HEK293 (cell line): ENCODE measurements at regions not wholly inside any gene's neighbourhood (a gene's known extent, or its start where the extent isn't known, plus 50 kb on each side); places are given as distances from the start of the nearest gene placed in this dataset.

ENCODE experiments used
- CTCF ChIA-PET: fragments of 350-600 bp; formaldehyde crosslinking; extraction: SDS; loops from one replicate; lab custom pipeline; 2021; ENCODE audit warnings: antibody characterized with exemption; lab: Yijun Ruan, JAX
- POLR2A ChIA-PET: fragments of 300-600 bp; formaldehyde crosslinking; extraction: SDS; loops from one replicate; lab custom pipeline; 2020; ENCODE audit warnings: antibody characterized with exemption, inconsistent platforms; lab: Yijun Ruan, JAX
- H3K27ac ChIP-seq: fragments of 200-500 bp; sonication (Bioruptor generic); 2 replicates; pipeline ENCODE4 v1.5.1; 2014; ENCODE audit warnings: low read depth, low read length, control low read depth, inconsistent platforms; ENCODE audit errors: extremely low read depth
- H3K36me3 ChIP-seq, 2 experiments: fragments of 200-500 bp in 1 of 2; sonication (Bioruptor generic) in 1 of 2; 1 replicate in 1 of 2; 2 replicates in 1 of 2; pipeline ENCODE4 v1.5.1; 2014 to 2017; ENCODE audit warnings: inconsistent platforms in 2 of 2, low read length in 2 of 2; ENCODE audit not compliant: control insufficient read depth in 2 of 2, insufficient read depth in 1 of 2
- H3K4me1 ChIP-seq: fragments of 200-500 bp; sonication (Bioruptor generic); 2 replicates; pipeline ENCODE4 v1.5.1; 2014; ENCODE audit warnings: mild to moderate bottlenecking, low read length, inconsistent platforms; ENCODE audit not compliant: control insufficient read depth, insufficient read depth
- H3K4me3 ChIP-seq: 2 replicates; pipeline ENCODE4 v1.5.1; 2011; ENCODE audit warnings: low read depth, mild to moderate bottlenecking, control low read depth, low read length, moderate library complexity
- H3K9me3 ChIP-seq: fragments of 200-500 bp; sonication (Bioruptor generic); 2 replicates; pipeline ENCODE4 v1.5.1; 2014; ENCODE audit warnings: low read depth, low read length, inconsistent platforms; ENCODE audit not compliant: control insufficient read depth, insufficient read depth
- GLI2 ChIP-seq: fragments of 450-650 bp; formaldehyde crosslinking; IDR thresholded peaks from 2 replicates; pipeline ENCODE4; 2017; ENCODE audit warnings: missing biosample characterization, missing genetic modification characterization, low read depth, borderline replicate concordance
- PRDM1 ChIP-seq: fragments of 450-650 bp; formaldehyde crosslinking; IDR thresholded peaks from 2 replicates; pipeline ENCODE4; 2016; ENCODE audit warnings: missing biosample characterization, missing genetic modification characterization
- PRDM2 ChIP-seq: fragments of 450-650 bp; formaldehyde crosslinking; IDR thresholded peaks from 2 replicates; pipeline ENCODE4 v1.5.1; 2016; ENCODE audit warnings: missing biosample characterization, missing genetic modification characterization, borderline replicate concordance
- ZFHX2 ChIP-seq: fragments of 450-650 bp; formaldehyde crosslinking; conservative IDR thresholded peaks from 2 replicates; pipeline ENCODE4 v1.5.1; 2016; ENCODE audit warnings: missing biosample characterization, missing genetic modification characterization
- ZNF132 ChIP-seq: fragments of 450-650 bp; formaldehyde crosslinking; IDR thresholded peaks from 2 replicates; pipeline ENCODE4 v1.5.1; 2017; ENCODE audit warnings: missing biosample characterization, missing genetic modification characterization, borderline replicate concordance
- ZNF239 ChIP-seq: fragments of 450-650 bp; formaldehyde crosslinking; IDR thresholded peaks from 2 replicates; pipeline ENCODE4 v1.5.1; 2016; ENCODE audit warnings: missing biosample characterization, missing genetic modification characterization
- ZNF488 ChIP-seq: fragments of 450-650 bp; formaldehyde crosslinking; IDR thresholded peaks from 2 replicates; pipeline ENCODE4 v1.5.1; 2016; ENCODE audit warnings: missing biosample characterization, missing genetic modification characterization
- ZNF501 ChIP-seq: fragments of 450-650 bp; formaldehyde crosslinking; IDR thresholded peaks from 2 replicates; pipeline ENCODE4 v1.5.1; 2016; ENCODE audit warnings: missing biosample characterization, missing genetic modification characterization
- ZNF560 ChIP-seq: fragments of 450-650 bp; formaldehyde crosslinking; IDR thresholded peaks from 2 replicates; pipeline ENCODE4 v1.5.1; 2017; ENCODE audit warnings: missing biosample characterization, missing genetic modification characterization, borderline replicate concordance
- ZNF561 ChIP-seq: fragments of 450-650 bp; IDR thresholded peaks from 2 replicates; pipeline ENCODE4 v1.5.1; 2018; ENCODE audit warnings: missing biosample characterization, missing genetic modification characterization, borderline replicate concordance
- ZNF670 ChIP-seq: fragments of 450-650 bp; formaldehyde crosslinking; IDR thresholded peaks from 2 replicates; pipeline ENCODE4 v1.5.1; 2016; ENCODE audit warnings: missing biosample characterization, missing genetic modification characterization, low read depth
- ZSCAN18 ChIP-seq: fragments of 450-650 bp; formaldehyde crosslinking; IDR thresholded peaks from 2 replicates; pipeline ENCODE4 v1.5.1; 2016; ENCODE audit warnings: missing biosample characterization, missing genetic modification characterization
- ZSCAN30 ChIP-seq: fragments of 450-650 bp; IDR thresholded peaks from 2 replicates; pipeline ENCODE4 v1.5.1; 2018; ENCODE audit warnings: missing biosample characterization, mild to moderate bottlenecking, missing genetic modification characterization, moderate library complexity
- TF ChIP-seq, protein P1 (sequence below): fragments of 450-650 bp; formaldehyde crosslinking; IDR thresholded peaks from 2 replicates; pipeline ENCODE4 v1.5.1; 2017; ENCODE audit warnings: missing biosample characterization, missing genetic modification characterization
- TF ChIP-seq, protein P2 (sequence below): fragments of 450-650 bp; formaldehyde crosslinking; IDR thresholded peaks from 2 replicates; pipeline ENCODE4 v1.5.1; 2016; ENCODE audit warnings: missing biosample characterization, missing genetic modification characterization
- TF ChIP-seq, protein P3 (sequence below): fragments of 450-650 bp; formaldehyde crosslinking; IDR thresholded peaks from 2 replicates; pipeline ENCODE4 v1.5.1; 2016; ENCODE audit warnings: missing biosample characterization, missing genetic modification characterization
- TF ChIP-seq, protein P4 (sequence below): fragments of 450-650 bp; formaldehyde crosslinking; IDR thresholded peaks from 2 replicates; pipeline ENCODE4 v1.5.1; 2016; ENCODE audit warnings: missing biosample characterization, missing genetic modification characterization, borderline replicate concordance
- TF ChIP-seq, protein P5 (sequence below): fragments of 450-650 bp; IDR thresholded peaks from 2 replicates; pipeline ENCODE4 v1.5.1; 2018; ENCODE audit warnings: missing biosample characterization, missing genetic modification characterization

DNA sequence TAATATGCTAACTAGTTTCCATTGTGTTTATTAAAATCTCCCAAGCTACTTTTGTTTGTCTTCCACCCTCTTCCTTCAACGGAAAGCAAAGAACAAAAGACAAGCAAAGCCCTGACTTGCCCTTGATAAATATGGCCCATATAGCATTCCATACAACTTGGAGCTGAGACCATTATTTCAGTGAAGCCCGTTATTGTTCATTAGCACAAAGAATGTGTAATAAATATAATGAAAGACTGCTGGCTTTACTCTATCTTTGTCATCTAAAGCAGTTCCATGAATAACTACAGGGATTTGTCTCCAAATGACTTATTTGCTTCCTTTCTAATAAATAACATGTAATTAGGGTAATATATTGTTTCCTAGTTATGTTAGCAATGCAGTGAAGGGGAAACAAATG is 270.7 kb upstream of the TLE4 start:
- POLR2A ChIA-PET = no interaction called here
- H3K36me3 ChIP-seq = no peaks in the 10 kb centered on the region
- H3K27ac ChIP-seq = no peak overlapping the region
- H3K4me1 ChIP-seq = no peaks in the 10 kb centered on the region
- H3K9me3 ChIP-seq = no peaks in the 10 kb centered on the region
- TF ChIP-seq ZFHX2 (tag by site-specific recombination) (no peak), ZNF239 (tag by site-specific recombination) (no peak), GLI2 (tag by site-specific recombination) (no peak), PRDM2 (tag by site-specific recombination) (no peak), ZNF561 (tag by site-specific recombination) (no peak), PRDM1 (no peak), ZNF560 (tag by site-specific recombination) (no peak), ZNF488 (tag by site-specific recombination) (no peak), ZNF670 (tag by site-specific recombination) (no peak), ZSCAN18 (tag by site-specific recombination) (no peak), ZNF132 (no peak), ZSCAN30 (tag by site-specific recombination) (no peak), ZNF501 (tag by site-specific recombination) (no peak)
- TF ChIP-seq, protein P1, sequence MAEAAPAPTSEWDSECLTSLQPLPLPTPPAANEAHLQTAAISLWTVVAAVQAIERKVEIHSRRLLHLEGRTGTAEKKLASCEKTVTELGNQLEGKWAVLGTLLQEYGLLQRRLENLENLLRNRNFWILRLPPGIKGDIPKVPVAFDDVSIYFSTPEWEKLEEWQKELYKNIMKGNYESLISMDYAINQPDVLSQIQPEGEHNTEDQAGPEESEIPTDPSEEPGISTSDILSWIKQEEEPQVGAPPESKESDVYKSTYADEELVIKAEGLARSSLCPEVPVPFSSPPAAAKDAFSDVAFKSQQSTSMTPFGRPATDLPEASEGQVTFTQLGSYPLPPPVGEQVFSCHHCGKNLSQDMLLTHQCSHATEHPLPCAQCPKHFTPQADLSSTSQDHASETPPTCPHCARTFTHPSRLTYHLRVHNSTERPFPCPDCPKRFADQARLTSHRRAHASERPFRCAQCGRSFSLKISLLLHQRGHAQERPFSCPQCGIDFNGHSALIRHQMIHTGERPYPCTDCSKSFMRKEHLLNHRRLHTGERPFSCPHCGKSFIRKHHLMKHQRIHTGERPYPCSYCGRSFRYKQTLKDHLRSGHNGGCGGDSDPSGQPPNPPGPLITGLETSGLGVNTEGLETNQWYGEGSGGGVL (tag by site-specific recombination) = no peak
- TF ChIP-seq, protein P2, sequence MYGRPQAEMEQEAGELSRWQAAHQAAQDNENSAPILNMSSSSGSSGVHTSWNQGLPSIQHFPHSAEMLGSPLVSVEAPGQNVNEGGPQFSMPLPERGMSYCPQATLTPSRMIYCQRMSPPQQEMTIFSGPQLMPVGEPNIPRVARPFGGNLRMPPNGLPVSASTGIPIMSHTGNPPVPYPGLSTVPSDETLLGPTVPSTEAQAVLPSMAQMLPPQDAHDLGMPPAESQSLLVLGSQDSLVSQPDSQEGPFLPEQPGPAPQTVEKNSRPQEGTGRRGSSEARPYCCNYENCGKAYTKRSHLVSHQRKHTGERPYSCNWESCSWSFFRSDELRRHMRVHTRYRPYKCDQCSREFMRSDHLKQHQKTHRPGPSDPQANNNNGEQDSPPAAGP (tag by site-specific recombination) = no peak
- TF ChIP-seq, protein P3, sequence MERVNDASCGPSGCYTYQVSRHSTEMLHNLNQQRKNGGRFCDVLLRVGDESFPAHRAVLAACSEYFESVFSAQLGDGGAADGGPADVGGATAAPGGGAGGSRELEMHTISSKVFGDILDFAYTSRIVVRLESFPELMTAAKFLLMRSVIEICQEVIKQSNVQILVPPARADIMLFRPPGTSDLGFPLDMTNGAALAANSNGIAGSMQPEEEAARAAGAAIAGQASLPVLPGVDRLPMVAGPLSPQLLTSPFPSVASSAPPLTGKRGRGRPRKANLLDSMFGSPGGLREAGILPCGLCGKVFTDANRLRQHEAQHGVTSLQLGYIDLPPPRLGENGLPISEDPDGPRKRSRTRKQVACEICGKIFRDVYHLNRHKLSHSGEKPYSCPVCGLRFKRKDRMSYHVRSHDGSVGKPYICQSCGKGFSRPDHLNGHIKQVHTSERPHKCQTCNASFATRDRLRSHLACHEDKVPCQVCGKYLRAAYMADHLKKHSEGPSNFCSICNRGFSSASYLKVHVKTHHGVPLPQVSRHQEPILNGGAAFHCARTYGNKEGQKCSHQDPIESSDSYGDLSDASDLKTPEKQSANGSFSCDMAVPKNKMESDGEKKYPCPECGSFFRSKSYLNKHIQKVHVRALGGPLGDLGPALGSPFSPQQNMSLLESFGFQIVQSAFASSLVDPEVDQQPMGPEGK = no peak
- TF ChIP-seq, protein P4, sequence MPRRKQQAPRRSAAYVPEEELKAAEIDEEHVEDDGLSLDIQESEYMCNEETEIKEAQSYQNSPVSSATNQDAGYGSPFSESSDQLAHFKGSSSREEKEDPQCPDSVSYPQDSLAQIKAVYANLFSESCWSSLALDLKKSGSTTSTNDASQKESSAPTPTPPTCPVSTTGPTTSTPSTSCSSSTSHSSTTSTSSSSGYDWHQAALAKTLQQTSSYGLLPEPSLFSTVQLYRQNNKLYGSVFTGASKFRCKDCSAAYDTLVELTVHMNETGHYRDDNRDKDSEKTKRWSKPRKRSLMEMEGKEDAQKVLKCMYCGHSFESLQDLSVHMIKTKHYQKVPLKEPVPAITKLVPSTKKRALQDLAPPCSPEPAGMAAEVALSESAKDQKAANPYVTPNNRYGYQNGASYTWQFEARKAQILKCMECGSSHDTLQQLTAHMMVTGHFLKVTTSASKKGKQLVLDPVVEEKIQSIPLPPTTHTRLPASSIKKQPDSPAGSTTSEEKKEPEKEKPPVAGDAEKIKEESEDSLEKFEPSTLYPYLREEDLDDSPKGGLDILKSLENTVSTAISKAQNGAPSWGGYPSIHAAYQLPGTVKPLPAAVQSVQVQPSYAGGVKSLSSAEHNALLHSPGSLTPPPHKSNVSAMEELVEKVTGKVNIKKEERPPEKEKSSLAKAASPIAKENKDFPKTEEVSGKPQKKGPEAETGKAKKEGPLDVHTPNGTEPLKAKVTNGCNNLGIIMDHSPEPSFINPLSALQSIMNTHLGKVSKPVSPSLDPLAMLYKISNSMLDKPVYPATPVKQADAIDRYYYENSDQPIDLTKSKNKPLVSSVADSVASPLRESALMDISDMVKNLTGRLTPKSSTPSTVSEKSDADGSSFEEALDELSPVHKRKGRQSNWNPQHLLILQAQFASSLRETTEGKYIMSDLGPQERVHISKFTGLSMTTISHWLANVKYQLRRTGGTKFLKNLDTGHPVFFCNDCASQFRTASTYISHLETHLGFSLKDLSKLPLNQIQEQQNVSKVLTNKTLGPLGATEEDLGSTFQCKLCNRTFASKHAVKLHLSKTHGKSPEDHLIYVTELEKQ = no peak
- TF ChIP-seq, protein P5, sequence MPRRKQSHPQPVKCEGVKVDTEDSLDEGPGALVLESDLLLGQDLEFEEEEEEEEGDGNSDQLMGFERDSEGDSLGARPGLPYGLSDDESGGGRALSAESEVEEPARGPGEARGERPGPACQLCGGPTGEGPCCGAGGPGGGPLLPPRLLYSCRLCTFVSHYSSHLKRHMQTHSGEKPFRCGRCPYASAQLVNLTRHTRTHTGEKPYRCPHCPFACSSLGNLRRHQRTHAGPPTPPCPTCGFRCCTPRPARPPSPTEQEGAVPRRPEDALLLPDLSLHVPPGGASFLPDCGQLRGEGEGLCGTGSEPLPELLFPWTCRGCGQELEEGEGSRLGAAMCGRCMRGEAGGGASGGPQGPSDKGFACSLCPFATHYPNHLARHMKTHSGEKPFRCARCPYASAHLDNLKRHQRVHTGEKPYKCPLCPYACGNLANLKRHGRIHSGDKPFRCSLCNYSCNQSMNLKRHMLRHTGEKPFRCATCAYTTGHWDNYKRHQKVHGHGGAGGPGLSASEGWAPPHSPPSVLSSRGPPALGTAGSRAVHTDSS (tag by site-specific recombination) = no peak
- no peak overlapping the region for H3K4me3 ChIP-seq
- CTCF ChIA-PET = interaction anchor here (0.7 kb wide), 1 partner anchor 35 kb away, joined by 3 read pairs; no protein-coding TSS in a partner anchor
